GM06990 (cell line): ENCODE measurements at regions not wholly inside any gene's neighbourhood (a gene's known extent, or its start where the extent isn't known, plus 50 kb on each side); places are given as distances from the start of the nearest gene placed in this dataset.

Source experiments
- DNase-seq: peaks from one replicate; pipeline ENCODE4 v3.0.0-alpha.2; 2011; ENCODE audit not compliant: insufficient read length; ENCODE audit errors: extremely low read depth
- H3K27me3 ChIP-seq: replicated peaks from 2 replicates; pipeline ENCODE4 v1.6.0; 2011; ENCODE audit warnings: low read length; ENCODE audit not compliant: control insufficient read depth, insufficient read depth
- H3K36me3 ChIP-seq: 2 replicates; pipeline ENCODE4 v1.5.1; 2011; ENCODE audit warnings: low read length; ENCODE audit not compliant: control insufficient read depth, insufficient read depth
- H3K4me3 ChIP-seq: replicated peaks from 2 replicates; pipeline ENCODE4 v1.5.1; 2011; ENCODE audit warnings: low read depth, mild to moderate bottlenecking, control low read depth, low read length
- CTCF ChIP-seq: IDR thresholded peaks from 2 replicates; pipeline ENCODE4 v1.5.1; 2011; ENCODE audit warnings: low read length, control low read depth, mild to moderate bottlenecking, inconsistent platforms; ENCODE audit not compliant: insufficient read depth, poor library complexity, severe bottlenecking

- no peak for DNase-seq
- Histone ChIP-seq H3K4me3 (no peak overlapping the region), H3K36me3 (no peaks in the 10 kb centered on the region), H3K27me3 (no peaks in the 10 kb centered on the region; the same call in none of the 2 replicates)
- TF ChIP-seq CTCF: no peak
Observed at GRCh38 chr20:57970116-57970515, 258.3 kb downstream of the ANKRD60 start.

- no peaks in the 10 kb centered on the region for H3K36me3 ChIP-seq
- TF ChIP-seq CTCF: no peak
- DNase-seq: no peak
- no peak overlapping the region for H3K4me3 ChIP-seq
- no peaks in the 10 kb centered on the region; the same call in none of the 2 replicates for H3K27me3 ChIP-seq
Observed at GRCh38 chr20:57968120-57968519, 258.3 kb upstream of the PMEPA1 start.

GRCh38 chr20:57967364-57967763 is 257.5 kb upstream of the PMEPA1 start:
- H3K27me3 ChIP-seq: no peaks in the 10 kb centered on the region; the same call in none of the 2 replicates
- H3K36me3 ChIP-seq: no peaks in the 10 kb centered on the region
- no peak for DNase-seq
- no peak overlapping the region for H3K4me3 ChIP-seq
- no peak for TF ChIP-seq CTCF

- Histone ChIP-seq H3K27me3 (no peaks in the 10 kb centered on the region; the same call in none of the 2 replicates), H3K36me3 (no peaks in the 10 kb centered on the region), H3K4me3 (no peak overlapping the region)
- TF ChIP-seq CTCF: no peak
- DNase-seq: no peak
Observed at GRCh38 chr20:57966620-57967019, 256.8 kb upstream of the PMEPA1 start.

GRCh38 chr20:57965441-57965840 is 255.6 kb upstream of the PMEPA1 start:
- DNase-seq: no peak
- TF ChIP-seq CTCF: no peak
- H3K36me3 ChIP-seq: no peaks in the 10 kb centered on the region
- H3K27me3 ChIP-seq: no peaks in the 10 kb centered on the region; the same call in none of the 2 replicates
- H3K4me3 ChIP-seq: no peak overlapping the region
